WTC11 (cell line): ENCODE measurements at regions not wholly inside any gene's neighbourhood (a gene's known extent, or its start where the extent isn't known, plus 50 kb on each side); places are given as distances from the start of the nearest gene placed in this dataset.

Source experiments
- ATAC-seq: fragments of 200-7000 bp; cut with Tn5 transposase; 2 replicates; pipeline ENCODE4 v1.10.0; 2021; ENCODE audit warnings: mild to moderate bottlenecking, moderate library complexity
- CTCF ChIA-PET: fragments of 300-600 bp; sonication (Branson Sonifier 250); formaldehyde crosslinking; loops from one replicate; lab custom pipeline; 2021; ENCODE audit warnings: antibody characterized with exemption; lab: Charles Lee
- POLR2A ChIA-PET: fragments of 350-600 bp; sonication (Branson Sonifier 250); formaldehyde crosslinking; loops from one replicate; lab custom pipeline; 2021; ENCODE audit warnings: antibody characterized with exemption; lab: Charles Lee
- DNase-seq: peaks from one replicate; pipeline ENCODE4 v3.0.0; 2021; ENCODE audit warnings: low spot score
- H3K27ac Mint-ChIP-seq: 2 replicates; pipeline ENCODE4 v1.8.0; 2021; ENCODE audit warnings: mixed read lengths
- H3K27me3 Mint-ChIP-seq: 2 replicates; pipeline ENCODE4 v1.8.0; 2021; ENCODE audit warnings: low read depth, mild to moderate bottlenecking, moderate library complexity, mixed read lengths
- H3K36me3 Mint-ChIP-seq: 2 replicates; pipeline ENCODE4 v1.8.0; 2021; ENCODE audit warnings: mixed read lengths
- H3K4me1 Mint-ChIP-seq: 2 replicates; pipeline ENCODE4 v1.8.0; 2022; ENCODE audit warnings: mixed read lengths
- H3K4me3 Mint-ChIP-seq: 2 replicates; pipeline ENCODE4 v1.8.0; 2021; ENCODE audit warnings: mild to moderate bottlenecking, moderate library complexity, mixed read lengths
- H3K9me3 Mint-ChIP-seq: 2 replicates; pipeline ENCODE4 v1.8.0; 2021; ENCODE audit warnings: mixed read lengths
- CBFB ChIP-seq: sonication (generic); formaldehyde crosslinking; IDR thresholded peaks from 2 replicates; pipeline ENCODE4 v1.8.1; 2022; ENCODE audit warnings: mild to moderate bottlenecking, low read depth, missing genetic modification reagents
- CTCF ChIP-seq: fragments of 200-600 bp; IDR thresholded peaks from 2 replicates; pipeline ENCODE4 v1.8.0; 2022; ENCODE audit warnings: antibody characterized with exemption
- EMX1 ChIP-seq: fragments of 250-450 bp; sonication (Bioruptor Pico); IDR thresholded peaks from 2 replicates; pipeline ENCODE4 v1.8.0; 2021; ENCODE audit warnings: mild to moderate bottlenecking
- ERG ChIP-seq: fragments of 250-450 bp; sonication (Bioruptor Pico); IDR thresholded peaks from 2 replicates; pipeline ENCODE4 v1.8.0; 2021; ENCODE audit warnings: mild to moderate bottlenecking
- ESRRA ChIP-seq: sonication (generic); formaldehyde crosslinking; IDR thresholded peaks from 2 replicates; pipeline ENCODE4 v1.8.1; 2022; ENCODE audit warnings: mild to moderate bottlenecking, missing genetic modification reagents, borderline replicate concordance
- ETV6 ChIP-seq: sonication (generic); formaldehyde crosslinking; IDR thresholded peaks from 2 replicates; pipeline ENCODE4 v1.8.1; 2022; ENCODE audit warnings: mild to moderate bottlenecking, missing genetic modification reagents
- HMGA2 ChIP-seq: fragments of 250-450 bp; sonication (Bioruptor Pico); IDR thresholded peaks from 2 replicates; pipeline ENCODE4 v1.4.0; 2021; ENCODE audit warnings: mild to moderate bottlenecking, moderate library complexity
- HMGXB4 ChIP-seq: sonication (generic); formaldehyde crosslinking; IDR thresholded peaks from 2 replicates; pipeline ENCODE4 v1.8.1; 2023; ENCODE audit warnings: mild to moderate bottlenecking, moderate library complexity, missing genetic modification reagents
- IRF2 ChIP-seq: sonication (generic); formaldehyde crosslinking; IDR thresholded peaks from 2 replicates; pipeline ENCODE4 v1.8.0; 2022; ENCODE audit warnings: low read depth, missing genetic modification reagents, borderline replicate concordance
- MAX ChIP-seq: sonication (generic); formaldehyde crosslinking; IDR thresholded peaks from 2 replicates; pipeline ENCODE4 v1.8.0; 2022; ENCODE audit warnings: mild to moderate bottlenecking, missing genetic modification reagents
- MLX ChIP-seq: sonication (generic); formaldehyde crosslinking; IDR thresholded peaks from 2 replicates; pipeline ENCODE4 v1.8.1; 2023; ENCODE audit warnings: mild to moderate bottlenecking, missing genetic modification reagents, moderate library complexity
- MXD4 ChIP-seq: fragments of 250-450 bp; sonication (Bioruptor Pico); IDR thresholded peaks from 2 replicates; pipeline ENCODE4 v1.8.0; 2021; ENCODE audit warnings: mild to moderate bottlenecking, moderate library complexity, borderline replicate concordance
- OVOL2 ChIP-seq: fragments of 250-450 bp; sonication (Bioruptor Pico); IDR thresholded peaks from 2 replicates; pipeline ENCODE4 v1.9.0; 2021; ENCODE audit warnings: mild to moderate bottlenecking, borderline replicate concordance
- PREB ChIP-seq: sonication (generic); formaldehyde crosslinking; IDR thresholded peaks from 2 replicates; pipeline ENCODE4 v1.8.1; 2022; ENCODE audit warnings: mild to moderate bottlenecking, missing genetic modification reagents, moderate library complexity, borderline replicate concordance
- RELA ChIP-seq: sonication (generic); formaldehyde crosslinking; IDR thresholded peaks from 2 replicates; pipeline ENCODE4 v1.8.1; 2022; ENCODE audit warnings: missing genetic modification reagents, mild to moderate bottlenecking, borderline replicate concordance
- USF1 ChIP-seq: sonication (generic); formaldehyde crosslinking; IDR thresholded peaks from 2 replicates; pipeline ENCODE4 v1.8.0; 2022; ENCODE audit warnings: mild to moderate bottlenecking, missing genetic modification reagents
- USF2 ChIP-seq: sonication (generic); formaldehyde crosslinking; IDR thresholded peaks from 2 replicates; pipeline ENCODE4 v1.8.1; 2023; ENCODE audit warnings: mild to moderate bottlenecking, missing genetic modification reagents, moderate library complexity
- ZBTB43 ChIP-seq: sonication (generic); formaldehyde crosslinking; IDR thresholded peaks from 2 replicates; pipeline ENCODE4 v1.8.1; 2023; ENCODE audit warnings: mild to moderate bottlenecking, missing genetic modification reagents
- ZNF232 ChIP-seq: sonication (generic); formaldehyde crosslinking; IDR thresholded peaks from 2 replicates; pipeline ENCODE4 v1.8.0; 2022; ENCODE audit warnings: mild to moderate bottlenecking, missing genetic modification reagents

- no peak for TF ChIP-seq MLX (CRISPR knock-in tag)
- no peak for TF ChIP-seq CBFB (CRISPR knock-in tag)
- TF ChIP-seq IRF2, result no peak
- no peak for TF ChIP-seq OVOL2
- no peak for TF ChIP-seq CTCF
- no peak for TF ChIP-seq ZBTB43 (CRISPR knock-in tag)
- no peak for TF ChIP-seq HMGA2 (CRISPR knock-in tag)
- TF ChIP-seq RELA, result no peak
- TF ChIP-seq MXD4, result no peak
- TF ChIP-seq USF2 (CRISPR knock-in tag), result no peak
- TF ChIP-seq HMGXB4 (CRISPR knock-in tag), result no peak
- TF ChIP-seq ESRRA (CRISPR knock-in tag), result no peak
- no peak for TF ChIP-seq ERG
- no peak for TF ChIP-seq PREB
- TF ChIP-seq ZNF232 (CRISPR knock-in tag), result no peak
- TF ChIP-seq USF1 (CRISPR knock-in tag), result no peak
- TF ChIP-seq EMX1 (CRISPR knock-in tag), result no peak
- no peak for TF ChIP-seq ETV6 (CRISPR knock-in tag)
- TF ChIP-seq MAX (CRISPR knock-in tag), result no peak
- TF ChIP-seq, all 79 proteins: peak for 0
- Mint-ChIP-seq H3K27ac (no peak overlapping the region), H3K9me3 (no peaks in the 10 kb centered on the region), H3K4me3 (no peak overlapping the region), H3K36me3 (no peaks in the 10 kb centered on the region), H3K27me3 (no peaks in the 10 kb centered on the region), H3K4me1 (no peaks in the 10 kb centered on the region)
- POLR2A ChIA-PET, result no interaction called here
- ATAC-seq, result no peak
- CTCF ChIA-PET, result no interaction called here
- no peak for DNase-seq
These were observed 636.8 kb downstream of the PRR16 start for GRCh38 chr5:121100931-121101330.
